GM19328 (cell line): ENCODE measurements at regions not wholly inside any gene's neighbourhood (a gene's known extent, or its start where the extent isn't known, plus 50 kb on each side); places are given as distances from the start of the nearest gene placed in this dataset.

ENCODE experiments used
- ATAC-seq: cut with Tn5 transposase; IDR thresholded peaks from one replicate; pipeline ENCODE4 v1.9.1; 2021; ENCODE audit warnings: mild to moderate bottlenecking, moderate library complexity; ENCODE audit not compliant: unreplicated experiment

DNA sequence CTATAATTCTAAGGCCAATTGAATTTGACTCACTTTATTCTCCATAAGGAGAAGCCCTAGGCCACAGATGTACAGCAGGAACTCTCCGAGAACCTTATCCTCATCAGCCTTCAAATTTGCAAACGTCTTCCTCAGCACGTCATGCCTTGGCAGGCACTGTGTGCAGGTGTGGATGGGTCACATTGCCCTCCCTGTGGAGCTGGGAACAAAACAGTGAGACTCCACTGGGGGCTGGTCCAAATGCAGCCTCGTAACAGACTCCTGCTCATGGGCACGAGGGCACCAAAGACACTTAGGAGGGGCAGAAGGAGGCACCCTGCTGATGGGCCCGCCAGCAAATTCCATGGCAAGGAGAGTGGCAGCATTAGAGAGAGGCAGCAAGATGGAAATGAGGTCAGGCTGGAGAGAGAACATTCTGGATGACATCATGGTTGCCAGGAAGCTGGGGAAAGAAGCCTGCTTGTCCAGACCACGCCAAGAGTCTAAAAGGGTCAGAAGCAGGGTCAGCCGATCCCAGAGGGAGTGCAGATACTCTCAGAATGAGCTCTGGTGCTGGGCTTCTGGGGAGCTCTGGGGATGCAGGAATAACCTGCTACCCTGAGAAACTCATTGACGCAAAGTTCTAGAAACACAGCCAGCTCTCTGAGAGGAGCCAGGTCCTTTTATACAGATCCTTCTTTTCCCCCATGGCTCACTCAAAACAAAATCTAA lies 242.2 kb downstream of the B3GLCT start:
- ATAC-seq, result no peak

DNA sequence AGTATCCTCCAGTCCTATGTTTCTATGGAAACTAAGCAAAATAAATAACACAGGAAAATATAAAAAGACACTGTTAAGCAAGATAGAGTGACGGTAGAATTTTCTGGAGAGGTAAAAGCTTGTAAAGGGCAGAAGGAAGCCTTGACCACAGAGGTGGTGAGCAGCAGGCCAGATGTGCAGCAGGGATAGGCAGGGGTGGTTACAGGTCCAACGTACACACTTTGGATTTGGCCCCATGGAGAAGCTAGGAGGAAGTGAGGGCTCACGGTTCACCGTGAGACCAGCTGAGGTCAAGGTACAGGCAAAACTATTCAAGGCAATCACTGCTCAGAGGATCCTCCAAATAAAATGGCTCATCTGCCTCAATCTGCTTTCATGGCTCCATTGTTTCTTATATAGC lies 242.8 kb downstream of the B3GLCT start:
- ATAC-seq, result no peak

DNA sequence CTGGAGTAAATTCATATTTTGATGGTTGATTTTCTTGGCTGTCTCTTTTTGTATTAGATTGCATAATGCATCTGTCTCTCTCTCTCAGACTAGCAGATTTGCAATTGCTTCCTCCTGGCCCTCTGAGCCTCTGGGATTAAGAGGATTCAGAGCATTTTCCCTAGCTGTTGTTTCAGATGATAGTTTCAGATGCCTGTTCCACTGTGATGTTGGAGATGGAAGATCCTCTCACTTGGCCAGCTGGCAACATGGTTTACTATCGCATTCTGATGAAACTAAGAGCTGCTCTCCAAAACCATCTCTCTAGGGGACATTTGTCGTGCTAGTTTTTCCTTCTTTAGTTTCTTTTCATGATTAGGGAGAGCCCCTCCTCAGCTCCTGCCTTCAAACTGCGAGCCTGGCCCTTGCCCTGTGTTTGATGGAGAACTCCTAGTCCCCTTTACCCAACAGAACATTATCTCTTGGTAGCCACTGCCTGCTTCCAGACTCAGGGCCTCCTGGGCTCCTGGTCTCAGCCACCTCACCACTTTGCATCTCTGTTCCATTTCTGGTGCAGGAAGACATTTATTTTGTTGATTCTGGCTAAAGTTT lies 244.6 kb downstream of the B3GLCT start:
- ATAC-seq, result no peak

DNA sequence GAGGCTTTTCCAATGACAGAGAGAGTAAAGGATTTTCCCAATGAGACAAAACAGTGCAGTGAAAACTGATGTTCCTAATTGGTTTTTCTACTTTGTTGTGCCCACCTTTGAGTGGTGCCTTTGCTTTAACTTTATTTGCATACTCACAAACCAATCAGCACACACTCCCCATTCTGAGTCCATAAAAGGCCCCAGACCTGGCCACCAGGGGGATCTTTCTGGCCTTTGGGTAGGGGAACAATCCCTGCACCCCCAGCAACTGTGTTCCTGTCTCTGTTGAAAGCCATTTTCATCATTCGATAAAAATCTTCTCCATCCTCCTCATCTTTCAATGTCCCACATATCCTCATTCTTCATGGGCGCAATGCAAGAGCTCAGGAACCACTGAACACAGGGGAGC lies 252.8 kb downstream of the B3GLCT start:
- no peak for ATAC-seq

DNA sequence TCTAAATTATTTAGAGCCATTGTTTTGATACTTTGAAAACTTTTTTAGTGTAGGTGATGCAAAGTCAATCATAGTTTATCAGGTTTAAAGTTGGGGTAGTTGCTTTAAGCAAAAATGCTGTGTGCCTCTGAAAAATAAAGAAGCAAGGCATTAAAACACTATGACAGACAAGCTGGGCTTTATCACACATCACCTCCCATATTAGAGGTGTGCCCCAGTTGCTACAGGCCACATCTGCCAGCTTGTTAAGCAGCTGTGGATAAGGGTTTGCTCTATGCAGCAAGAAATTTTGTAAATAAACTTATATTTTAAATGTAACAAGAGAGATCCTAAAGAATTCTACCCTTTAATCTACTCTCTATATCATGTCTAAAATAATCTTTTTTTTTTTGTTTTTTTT lies 255.8 kb downstream of the B3GLCT start:
- no peak for ATAC-seq

DNA sequence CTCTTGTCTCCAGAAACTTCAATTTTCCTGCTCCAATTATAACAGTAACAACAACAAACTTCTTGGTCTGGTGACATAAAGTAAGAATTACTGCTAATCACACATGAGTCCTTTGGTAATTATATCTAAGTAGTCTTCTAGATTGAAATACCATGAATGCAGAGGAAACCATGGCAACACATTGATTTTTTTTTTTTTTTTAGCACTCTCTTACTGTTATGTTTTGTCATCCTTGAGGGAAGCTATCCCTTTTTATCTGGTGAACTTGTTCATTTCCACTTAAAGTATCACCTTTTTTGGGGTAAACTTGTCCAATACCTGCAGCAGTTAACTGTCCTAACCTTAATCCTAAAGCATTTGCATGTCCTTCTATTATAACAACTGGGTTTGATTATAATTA lies 256.3 kb downstream of the B3GLCT start:
- no peak for ATAC-seq

DNA sequence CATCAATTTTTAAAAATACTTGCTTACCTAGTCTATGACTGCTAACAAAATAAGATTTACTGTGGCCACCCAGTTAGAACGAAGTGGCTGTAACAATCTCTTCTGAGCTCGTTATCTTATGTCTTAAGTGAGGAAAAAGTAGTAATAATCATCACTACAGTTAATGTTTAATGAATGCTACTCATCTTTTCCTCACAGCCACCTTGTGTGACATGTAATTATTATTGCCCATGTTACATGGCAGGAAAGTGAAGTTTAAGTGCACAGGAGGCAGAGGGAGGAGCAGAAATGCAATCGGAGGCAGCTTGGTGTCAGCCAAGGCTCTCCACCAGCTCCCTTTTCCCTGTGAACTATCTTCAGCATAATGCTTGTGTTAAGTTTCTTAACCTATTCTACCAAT lies 260.3 kb downstream of the B3GLCT start:
- ATAC-seq, result no peak

DNA sequence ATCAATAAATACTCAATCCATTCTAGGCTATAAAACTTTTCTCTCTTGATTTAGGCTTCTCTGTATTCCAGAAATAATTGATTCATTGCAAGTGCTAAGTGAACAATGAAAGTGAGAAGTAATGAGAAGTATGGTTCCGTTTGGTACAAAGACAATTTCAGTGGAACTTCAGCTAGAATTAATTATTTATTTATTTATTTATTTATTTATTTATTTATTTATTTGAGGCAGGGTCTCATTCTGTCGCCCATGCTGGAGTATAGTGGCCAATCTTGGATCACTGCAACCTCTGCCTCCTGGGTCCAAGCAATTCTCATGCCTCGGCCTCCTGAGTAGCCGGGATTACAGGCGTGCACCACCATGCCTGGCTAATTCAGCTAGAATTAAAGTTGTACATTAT lies 262.1 kb downstream of the B3GLCT start:
- ATAC-seq, result no peak

DNA sequence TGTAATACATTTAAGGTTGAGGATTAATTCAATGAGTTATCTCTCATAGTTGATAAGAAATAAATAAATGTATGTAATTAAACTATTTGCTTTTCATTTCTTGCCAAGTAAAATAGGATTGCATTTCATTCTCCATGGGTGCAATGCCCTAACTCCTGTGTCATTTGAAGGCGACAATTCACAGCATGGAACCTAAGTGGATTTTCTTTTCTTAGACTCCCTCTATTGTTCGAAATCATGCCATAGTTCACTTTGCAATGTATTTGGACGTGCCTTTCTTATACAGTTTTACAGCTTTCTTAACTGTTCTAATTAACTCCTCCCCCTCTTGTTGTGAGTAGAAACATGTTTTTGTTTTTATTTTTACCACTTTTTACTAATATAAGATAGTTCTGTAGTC lies 263.0 kb downstream of the B3GLCT start:
- ATAC-seq, result no peak

DNA sequence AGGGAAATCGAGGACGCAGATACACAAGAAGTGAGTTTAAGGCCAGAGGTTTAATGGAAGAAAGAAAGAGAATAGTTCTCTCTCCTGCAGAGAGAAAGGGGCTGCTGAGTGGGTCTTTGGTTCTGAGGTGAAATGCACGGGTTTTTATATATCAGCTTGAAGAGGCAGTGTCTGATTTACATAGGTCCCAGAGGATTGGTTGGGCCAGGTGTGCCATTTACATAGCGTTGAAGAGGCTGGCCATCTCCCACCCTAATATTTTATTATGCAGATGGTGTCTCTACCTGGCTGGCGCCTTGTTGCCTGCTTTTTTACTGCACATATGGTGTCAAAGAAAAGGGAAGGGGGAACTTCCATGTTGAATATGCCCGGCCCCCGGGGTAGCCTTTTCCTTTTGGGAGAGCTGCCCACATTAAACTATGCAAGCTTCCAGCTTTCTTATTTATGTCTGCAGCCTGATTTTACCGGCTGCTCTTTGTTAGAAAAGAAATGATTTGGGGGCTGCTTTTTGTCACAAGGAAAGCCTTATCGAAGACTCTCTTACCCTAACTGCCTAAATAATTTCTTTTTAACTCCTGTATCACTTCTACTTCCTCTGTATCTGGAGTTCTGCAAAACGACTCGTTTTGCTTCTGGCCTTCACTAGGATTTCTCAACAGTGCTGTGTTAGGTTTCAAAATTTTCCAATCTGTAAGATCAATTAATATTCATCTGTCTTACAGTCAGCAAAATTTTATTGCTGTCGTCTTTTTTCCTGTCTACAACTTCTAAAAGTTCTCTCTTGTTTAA lies 268.5 kb downstream of the B3GLCT start:
- ATAC-seq, result no peak

DNA sequence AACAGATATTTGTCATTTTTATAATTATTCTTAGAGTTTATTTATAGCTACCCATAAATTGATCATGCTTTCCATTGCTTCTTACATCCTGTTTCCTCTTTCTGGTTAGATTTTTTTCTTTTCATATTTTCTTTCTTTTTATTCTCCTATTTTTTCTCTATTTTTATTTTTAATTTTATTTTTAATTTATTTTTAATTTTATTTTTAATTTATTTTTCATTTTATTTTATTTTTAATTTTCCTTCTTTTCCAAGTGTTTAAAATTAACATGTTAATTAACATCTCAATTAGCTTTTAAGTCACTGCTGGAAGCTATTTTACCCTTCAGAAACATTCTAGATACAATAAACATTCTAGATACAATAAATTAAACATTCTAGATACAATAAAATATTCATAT lies 269.6 kb downstream of the B3GLCT start:
- no peak for ATAC-seq

DNA sequence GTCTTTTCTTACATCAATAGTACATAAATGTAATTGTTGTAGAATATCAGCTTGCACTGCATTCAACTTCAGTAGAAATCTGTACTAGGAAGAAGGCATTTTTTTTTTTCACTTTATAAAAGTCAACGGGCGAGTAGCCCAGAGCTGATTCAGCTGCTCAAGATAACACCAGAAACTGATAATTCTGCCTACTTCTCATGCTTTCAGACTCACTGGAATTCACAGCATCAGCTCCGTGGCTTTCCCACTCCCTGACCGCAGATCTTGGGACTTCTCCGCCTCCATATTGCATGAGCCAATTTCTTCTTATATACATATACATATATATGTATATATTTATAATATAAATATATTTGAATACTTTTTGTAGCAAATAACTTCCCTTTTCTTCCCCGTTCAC lies 263.1 kb upstream of the RXFP2 start:
- no peak for ATAC-seq

DNA sequence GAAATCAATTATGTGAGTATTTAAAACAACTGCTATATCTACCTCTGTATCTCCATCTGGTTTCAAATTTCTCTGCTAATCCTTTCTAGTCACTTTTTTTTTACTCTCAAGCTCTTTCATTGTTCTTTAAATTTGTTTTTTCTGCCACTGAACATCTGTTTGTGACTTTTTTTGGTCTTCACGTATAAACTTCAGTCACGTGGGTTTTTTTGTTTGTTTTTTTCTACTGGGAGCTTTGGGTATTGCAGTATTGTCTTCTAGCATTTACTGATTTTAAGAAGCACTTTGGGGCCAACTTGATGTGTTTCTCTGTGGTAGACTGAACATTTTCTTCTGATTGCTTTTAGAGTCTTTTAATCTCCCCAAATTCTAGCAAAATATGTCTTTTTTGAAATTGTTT lies 262.6 kb upstream of the RXFP2 start:
- no peak for ATAC-seq

DNA sequence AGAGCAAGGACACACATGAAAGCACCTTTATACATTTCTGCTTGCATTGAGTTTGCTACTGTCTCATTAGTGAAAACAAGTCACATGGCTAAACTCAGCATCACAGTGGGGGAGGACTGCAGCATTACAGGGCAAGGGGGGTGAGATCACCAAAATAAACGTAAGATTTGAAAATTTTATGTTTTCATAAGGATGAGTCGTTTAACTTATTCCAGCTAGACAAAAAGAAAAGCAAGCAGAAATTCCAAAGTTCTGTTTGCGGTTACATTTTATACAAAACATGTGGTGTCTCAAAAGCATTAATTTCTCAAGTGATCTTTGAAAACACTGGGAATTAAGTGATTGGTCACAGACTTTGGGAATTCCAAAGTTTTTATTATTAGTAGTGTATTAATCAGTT lies 261.4 kb upstream of the RXFP2 start:
- ATAC-seq, result no peak

DNA sequence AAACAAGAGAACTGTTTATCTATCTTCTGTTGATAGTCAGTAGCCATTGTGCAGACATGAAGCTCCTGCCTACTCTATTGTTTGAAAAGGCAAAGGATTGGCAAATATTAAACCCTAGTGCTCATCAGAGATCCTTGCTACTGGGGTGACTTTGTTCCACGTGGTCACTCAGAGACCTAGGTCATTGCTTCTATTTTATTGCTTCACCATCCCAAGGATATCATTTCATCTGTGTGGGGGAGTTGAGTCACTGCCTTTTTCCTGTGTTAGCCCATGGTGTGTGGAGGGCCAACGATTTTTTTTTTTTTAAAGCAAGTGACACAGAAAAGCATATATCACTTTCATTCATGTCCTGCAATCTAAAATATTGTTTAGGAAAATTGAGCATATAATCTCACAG lies 254.1 kb upstream of the RXFP2 start:
- ATAC-seq, result no peak

DNA sequence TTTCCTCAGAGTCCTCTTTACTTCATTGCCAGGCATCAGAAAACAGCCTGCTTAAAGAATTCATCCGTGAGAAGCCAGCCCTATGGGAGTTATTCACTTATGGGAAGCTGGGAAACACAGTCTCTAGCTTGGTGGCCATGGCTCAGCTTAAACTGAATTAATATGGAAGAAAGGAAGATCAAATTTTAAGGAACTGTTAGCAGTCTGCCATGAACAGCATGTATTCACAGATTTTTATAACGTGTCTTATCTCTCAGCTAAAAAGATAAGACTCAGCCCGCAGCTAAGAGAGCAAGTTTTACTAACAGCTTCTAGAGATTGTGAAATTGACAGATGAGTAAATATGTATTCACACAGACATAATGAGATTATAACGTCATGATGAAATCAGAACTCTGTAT lies 253.7 kb upstream of the RXFP2 start:
- ATAC-seq, result no peak

DNA sequence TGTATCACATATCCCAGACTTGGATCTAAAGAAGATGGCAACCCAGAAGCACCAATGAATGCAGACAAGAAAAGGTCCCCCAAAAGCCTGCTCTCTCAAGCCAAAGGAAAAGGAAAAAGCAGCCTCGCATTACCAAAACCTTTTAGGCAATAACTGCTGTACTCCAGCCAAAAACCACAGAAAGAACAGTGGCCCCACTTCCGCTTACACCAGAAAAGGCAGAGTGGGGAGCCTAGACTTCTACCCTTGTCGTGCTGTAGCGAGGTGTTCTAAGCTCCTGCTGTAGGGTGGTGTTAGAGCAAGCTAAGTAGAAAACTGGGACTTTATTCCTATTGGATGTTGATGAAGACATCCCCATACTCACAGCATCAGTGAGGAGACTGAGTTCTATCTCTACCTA lies 244.0 kb upstream of the RXFP2 start:
- no peak for ATAC-seq

DNA sequence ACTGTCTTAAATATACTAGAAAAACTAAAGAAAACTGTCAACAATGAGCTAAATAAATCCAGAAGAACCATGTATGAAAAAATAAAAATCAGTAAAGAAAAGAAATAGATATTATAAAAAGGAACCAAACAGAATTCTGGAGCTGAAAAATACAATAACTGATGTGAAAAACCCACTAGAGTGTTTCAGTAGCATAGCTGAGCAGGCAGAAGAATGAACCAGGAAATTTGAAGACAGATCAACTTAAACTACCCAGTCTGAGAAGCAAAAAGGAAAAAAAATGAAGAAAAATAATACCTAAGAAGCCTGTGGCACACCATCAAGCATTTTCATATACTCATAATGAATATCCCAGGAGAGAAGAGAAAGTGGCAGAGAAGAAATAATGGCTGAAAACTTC lies 240.1 kb upstream of the RXFP2 start:
- ATAC-seq, result no peak

DNA sequence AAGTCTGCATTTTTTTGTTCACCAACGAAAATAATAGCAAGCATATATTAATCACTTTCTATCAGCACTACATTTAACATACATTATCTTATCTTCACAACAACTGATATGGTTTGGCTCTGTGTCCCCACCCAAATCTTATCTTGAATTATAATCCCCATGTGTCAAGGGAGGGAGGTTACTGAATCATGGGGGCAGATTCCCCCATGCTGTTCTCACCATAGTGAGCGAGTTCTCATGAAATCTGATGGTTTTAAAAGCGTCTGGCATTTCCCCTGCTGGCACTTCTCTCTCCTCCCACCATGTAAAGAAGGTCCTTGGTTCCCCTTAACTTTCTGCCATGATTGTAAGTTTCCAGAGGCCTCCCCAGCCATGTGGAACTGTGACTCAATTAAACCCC lies 235.7 kb upstream of the RXFP2 start:
- no peak for ATAC-seq

DNA sequence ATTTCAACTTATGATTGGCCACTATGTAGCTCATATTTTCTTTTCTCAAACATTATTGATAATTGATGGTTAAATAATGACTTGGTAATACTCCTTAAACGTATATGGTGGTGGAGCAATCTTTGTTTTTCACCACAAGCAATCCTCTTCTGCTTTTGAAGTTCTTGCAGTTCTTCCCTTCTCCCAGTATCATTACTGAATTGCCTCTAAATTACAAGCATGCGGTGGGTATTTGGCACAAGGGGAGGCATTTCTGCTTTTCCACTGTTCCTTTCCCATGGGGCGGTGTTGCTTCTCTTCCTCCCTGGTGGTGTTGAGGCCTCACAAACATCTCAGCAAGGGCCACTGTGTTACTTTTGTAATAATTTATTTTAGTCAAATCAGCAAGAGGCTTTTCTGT lies 234.4 kb upstream of the RXFP2 start:
- ATAC-seq, result no peak

DNA sequence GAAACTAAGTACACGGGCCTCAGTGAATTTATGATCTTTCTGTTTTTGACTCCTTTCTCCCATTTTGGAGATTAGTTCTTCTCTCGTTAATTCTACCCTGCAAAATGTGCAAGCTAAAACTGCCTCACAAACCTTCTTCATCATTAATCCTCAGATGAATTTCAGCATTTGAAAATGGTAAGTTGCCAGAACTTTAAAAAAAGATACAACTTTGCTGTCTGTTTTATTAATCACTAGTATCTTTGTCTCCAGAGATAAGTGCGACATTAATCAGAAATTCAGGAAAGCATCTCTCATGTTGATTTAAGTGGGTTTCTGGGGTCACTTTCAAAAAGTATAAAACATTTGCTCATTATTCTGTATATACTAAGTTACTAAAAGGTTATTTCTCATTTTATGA lies 227.0 kb upstream of the RXFP2 start:
- ATAC-seq, result no peak

DNA sequence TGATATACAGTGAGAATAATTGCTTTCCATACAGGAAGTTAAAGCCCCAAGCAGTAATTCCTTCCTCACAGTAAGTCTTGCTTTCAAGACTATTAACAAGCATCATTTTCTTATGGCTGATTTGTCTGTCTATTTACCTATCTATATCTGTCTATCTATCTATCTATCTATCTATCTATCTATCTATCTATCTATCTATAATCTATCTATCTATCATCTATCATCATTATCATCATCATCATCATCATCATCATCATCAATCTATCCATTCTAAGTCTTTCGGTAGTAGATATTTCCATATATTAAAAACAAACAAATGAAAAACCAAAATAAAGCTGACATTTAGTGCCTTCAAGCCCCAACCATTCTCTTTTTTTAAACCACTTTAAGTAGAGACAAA lies 224.4 kb upstream of the RXFP2 start:
- no peak for ATAC-seq
